ENCODE measurements at regions not wholly inside any gene's neighbourhood (a gene's known extent, or its start where the extent isn't known, plus 50 kb on each side); places are given as distances from the start of the nearest gene placed in this dataset.

DNA sequence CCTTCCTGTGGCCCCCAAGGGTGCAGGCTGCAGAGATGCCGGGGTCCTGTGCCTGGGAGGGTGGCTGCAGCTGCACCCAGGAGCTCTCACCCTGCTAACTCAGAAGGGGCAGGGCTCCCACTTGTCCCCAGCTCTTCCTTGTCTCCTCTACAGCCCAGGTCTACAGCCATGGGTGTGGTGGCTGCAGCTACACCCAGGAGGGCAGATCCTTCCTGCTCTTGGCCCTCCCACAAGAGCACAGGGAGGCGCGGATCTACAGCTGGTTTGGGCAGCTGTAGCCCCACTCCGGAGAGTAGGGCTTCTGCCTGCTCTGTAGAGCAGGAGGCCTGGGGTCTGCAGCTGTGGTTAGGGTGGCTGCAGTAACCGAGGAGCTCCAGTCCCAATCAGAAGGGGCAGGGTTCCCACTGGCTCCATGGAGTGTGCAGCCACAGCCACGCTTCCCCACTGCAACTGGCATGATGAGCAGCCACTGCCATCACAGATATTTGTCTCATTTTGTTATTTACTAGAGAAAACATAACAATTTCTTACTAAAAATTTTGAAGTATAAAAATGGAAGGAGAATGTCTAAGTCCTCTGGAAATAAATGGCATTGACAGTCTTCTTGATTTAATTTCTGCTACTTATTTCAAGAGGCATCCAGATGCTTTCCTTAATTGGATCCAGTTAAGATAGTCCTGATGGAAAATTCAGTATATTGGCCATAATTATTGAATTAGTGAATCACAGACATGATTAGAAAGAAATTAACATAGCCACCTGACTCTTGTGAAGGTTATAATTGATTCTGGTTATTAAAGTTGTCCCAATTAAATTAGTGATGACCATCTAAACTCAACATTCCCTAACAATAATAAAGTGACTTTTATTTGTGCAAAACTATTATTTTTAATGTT lies 233.6 kb downstream of the KCNE4 start:
- TF ChIP-seq CTCF (IDR thresholded peaks at IDR 0.05) (no peak), POLR2A (IDR thresholded peaks at IDR 0.05) (no peak), EP300 (IDR thresholded peaks at IDR 0.05) (no peak)
